Activated CD8-positive, alpha-beta memory T cell treated with anti-CD3 and anti-CD28 coated beads for 1 hour (primary cell): ENCODE measurements at regions not wholly inside any gene's neighbourhood (a gene's known extent, or its start where the extent isn't known, plus 50 kb on each side); places are given as distances from the start of the nearest gene placed in this dataset.

ENCODE experiments used
- DNase-seq, 2 donors: peaks; one replicate each; pipeline ENCODE4 v3.0.0-alpha.2; 2020; ENCODE audit warnings: low read depth in 1 of 2; ENCODE audit errors: extremely low read depth in 1 of 2

GRCh38 chr13:80133631-80134261, 207.2 kb downstream of the SPRY2 start:
- no peak for DNase-seq

- DNase-seq = no peak
Observed at GRCh38 chr13:80132741-80133601, 208.0 kb downstream of the SPRY2 start.

GRCh38 chr13:80131204-80131603, 209.7 kb downstream of the SPRY2 start:
- DNase-seq = no peak

GRCh38 chr13:80126389-80127068, 214.4 kb downstream of the SPRY2 start:
- no peak for DNase-seq

- DNase-seq = no peak
Observed at GRCh38 chr13:80123945-80124344, 217.0 kb downstream of the SPRY2 start.

- no peak for DNase-seq
Observed at GRCh38 chr13:80121038-80121437, 219.9 kb downstream of the SPRY2 start.

- no peak for DNase-seq
Observed at GRCh38 chr13:80118506-80118905, 222.4 kb downstream of the SPRY2 start.

GRCh38 chr13:80118099-80118498, 222.8 kb downstream of the SPRY2 start:
- no peak for DNase-seq

GRCh38 chr13:80117515-80117914, 223.4 kb downstream of the SPRY2 start:
- DNase-seq = no peak

GRCh38 chr13:80116107-80116506, 224.8 kb downstream of the SPRY2 start:
- DNase-seq = no peak

- no peak for DNase-seq
Observed at GRCh38 chr13:80115616-80116015, 225.3 kb downstream of the SPRY2 start.

GRCh38 chr13:80113714-80114454, 227.0 kb downstream of the SPRY2 start:
- no peak for DNase-seq

- DNase-seq = no peak
Observed at GRCh38 chr13:80109303-80109702, 231.6 kb downstream of the SPRY2 start.

GRCh38 chr13:80105350-80105749, 235.6 kb downstream of the SPRY2 start:
- no peak for DNase-seq

GRCh38 chr13:80101040-80101439, 239.9 kb downstream of the SPRY2 start:
- DNase-seq = no peak

GRCh38 chr13:80100636-80101035, 240.3 kb downstream of the SPRY2 start:
- DNase-seq = no peak

GRCh38 chr13:80097561-80097960, 243.4 kb downstream of the SPRY2 start:
- no peak for DNase-seq

GRCh38 chr13:80096383-80096782, 244.5 kb downstream of the SPRY2 start:
- DNase-seq = no peak

GRCh38 chr13:80094526-80094925, 246.4 kb downstream of the SPRY2 start:
- no peak for DNase-seq

GRCh38 chr13:80093888-80094287, 247.0 kb downstream of the SPRY2 start:
- no peak for DNase-seq

GRCh38 chr13:80086304-80086721, 254.6 kb downstream of the SPRY2 start:
- DNase-seq = no peak
